Coronary artery (tissue), 2 donors: ENCODE measurements at regions not wholly inside any gene's neighbourhood (a gene's known extent, or its start where the extent isn't known, plus 50 kb on each side); places are given as distances from the start of the nearest gene placed in this dataset.

Experiments
- DNase-seq: peaks from one replicate; pipeline ENCODE4 v3.0.0-alpha.2; 2017; ENCODE audit warnings: low spot score
- H3K27ac ChIP-seq, 2 donors: fragments of 200-600 bp; sonication (generic); one replicate each; pipeline ENCODE4 v1.5.1; 2016 to 2019
- H3K4me3 ChIP-seq: fragments of 200-600 bp; sonication (generic); 2 replicates; pipeline ENCODE4 v1.5.1; 2016; ENCODE audit warnings: mild to moderate bottlenecking, moderate library complexity
- CTCF ChIP-seq: fragments of 200-600 bp; sonication (generic); IDR thresholded peaks from one replicate; pipeline ENCODE4 v1.5.1; 2019; ENCODE audit warnings: antibody characterized with exemption

GRCh38 chr1:72336776-72337175, 54.4 kb upstream of the NEGR1 start:
- no peak overlapping the region for H3K27ac ChIP-seq
- TF ChIP-seq CTCF = no peak
- no peak overlapping the region for H3K4me3 ChIP-seq
- no peak for DNase-seq
